ENCODE measurements at regions not wholly inside any gene's neighbourhood (a gene's known extent, or its start where the extent isn't known, plus 50 kb on each side); places are given as distances from the start of the nearest gene placed in this dataset.

GRCh38 chr7:21367537-21367936, 60.3 kb upstream of the SP4 start:
- H3K4me3 ChIP-seq, result no peak overlapping the region
- RAD21 ChIA-PET (ENCODE audit: unreplicated experiment), result interaction anchor here (1.5 kb wide), 1 partner anchor 15 kb away, joined by 4 read pairs; no protein-coding TSS in a partner anchor
- CTCF ChIA-PET, result interaction anchor here (2.3 kb wide), 1 partner anchor 12 kb away, joined by 8 read pairs; no protein-coding TSS in a partner anchor
- DNase-seq (ENCODE audit: low read depth, low spot score) (no peak), FAIRE-seq (no peak), ATAC-seq (no peak)
- H3K36me3 ChIP-seq (ENCODE audit: control insufficient read depth in 2 of 2, insufficient read depth in 2 of 2, low read length in 1 of 2), result no peaks in the 10 kb centered on the region
- H3K9me3 ChIP-seq (replicated peaks; ENCODE audit: control insufficient read depth, insufficient read depth, low read length), result peaks cover 12% of the 10 kb centered on the region; the same call in 2 of the 3 replicates
- no peaks in the 10 kb centered on the region for H4K20me1 ChIP-seq (ENCODE audit: control insufficient read depth, insufficient read depth)
- TF ChIP-seq MYB (IDR thresholded peaks at IDR 0.05; ENCODE audit: borderline replicate concordance, low read depth, low read length) (no peak), TCF12 (IDR thresholded peaks at IDR 0.05; ENCODE audit: low read depth, low read length) (no peak), MEF2A (IDR thresholded peaks at IDR 0.05; ENCODE audit: insufficient read depth, low read depth, low read length) (no peak), SIN3A (IDR thresholded peaks at IDR 0.05; ENCODE audit: low read depth, low read length) (no peak), RCOR1 (conservative IDR thresholded peaks at IDR 0.05; ENCODE audit: low read depth, low read length) (no peak), RBBP5 (conservative IDR thresholded peaks at IDR 0.05) (no peak), POLR2AphosphoS5 (IDR thresholded peaks at IDR 0.05; ENCODE audit: low read length) (no peak), ELK1 (IDR thresholded peaks at IDR 0.05; ENCODE audit: low read depth, low read length) (no peak), SP1 (IDR thresholded peaks at IDR 0.05; ENCODE audit: low read depth, low read length) (no peak), MYC (IDR thresholded peaks at IDR 0.05; ENCODE audit: insufficient read depth, insufficient read length, insufficient replicate concordance, low read length, severe bottlenecking) (no peak), BCLAF1 (IDR thresholded peaks at IDR 0.05) (no peak), RFX5 (IDR thresholded peaks at IDR 0.05; ENCODE audit: low read depth, low read length) (no peak), MLLT1 (IDR thresholded peaks at IDR 0.05) (no peak), HDAC6 (IDR thresholded peaks at IDR 0.05; ENCODE audit: unreplicated experiment) (no peak), ETV6 (conservative IDR thresholded peaks at IDR 0.05 in 1 of 2, IDR thresholded peaks at IDR 0.05 in 1 of 2; ENCODE audit: borderline replicate concordance in 1 of 2, low read depth in 1 of 2) (no peak), DPF2 (IDR thresholded peaks at IDR 0.05) (no peak)
- BruUV-seq (replicated peaks), result no TSS peak
- no peak overlapping the region for H3K9ac ChIP-seq (ENCODE audit: control insufficient read depth, insufficient read depth, low read length)
- in situ Hi-C loops (cut with MboI), result loop anchor here (25.0 kb wide), 1 partner anchor 1130 kb away; no protein-coding TSS in a partner anchor
- intact Hi-C loops (cut with micrococcal nuclease; ENCODE audit: unreplicated experiment), result no loop called here
- peaks cover 23% of the 10 kb centered on the region for H3K4me1 ChIP-seq (ENCODE audit: control insufficient read depth, insufficient read depth, low read length)
- no peaks in the 10 kb centered on the region for H3K27me3 ChIP-seq (replicated peaks in 1 of 2; ENCODE audit: control insufficient read depth in 2 of 2, insufficient read depth in 2 of 2, low read length in 1 of 2)
- no peaks in the 10 kb centered on the region for H3K79me2 ChIP-seq (ENCODE audit: control insufficient read depth, insufficient read depth, low read length)
- H3K4me2 ChIP-seq (ENCODE audit: control insufficient read depth, insufficient read depth), result no peak overlapping the region
- no peak overlapping the region for H3K27ac ChIP-seq (ENCODE audit: control insufficient read depth, insufficient read depth)
- H2AFZ ChIP-seq (ENCODE audit: control insufficient read depth, low read depth, low read length), result no peak overlapping the region
- POLR2A ChIA-PET, result no interaction called here
- 50% methylated on average over 10 of the region's 10 CpGs for WGBS (ENCODE audit: insufficient coverage, insufficient replicate concordance, low lambda C conversion rate, missing lambda C conversion rate)
- SMC1A ChIA-PET (ENCODE audit: uncharacterized antibody, unreplicated experiment), result interaction anchor here (0.7 to 7.1 kb wide), 5 partner anchors 10 to 19 kb away, joined by 3 to 52 read pairs (median 6); no protein-coding TSS in a partner anchor
